Stimulated activated CD4-positive, alpha-beta T cell treated with anti-CD3 and anti-CD28 coated beads, Interleukin-4, amount 100 ng/mL, for 24 hours (primary cell): ENCODE measurements at regions not wholly inside any gene's neighbourhood (a gene's known extent, or its start where the extent isn't known, plus 50 kb on each side); places are given as distances from the start of the nearest gene placed in this dataset.

Experiments
- DNase-seq: peaks from one replicate; pipeline ENCODE4 v3.0.0-alpha.2; 2020

- DNase-seq: no peak
These were observed 118.4 kb upstream of the OBI1 start for GRCh38 chr13:78777396-78777795.

- no peak for DNase-seq
These were observed 114.0 kb upstream of the OBI1 start for GRCh38 chr13:78772933-78773332.

DNA sequence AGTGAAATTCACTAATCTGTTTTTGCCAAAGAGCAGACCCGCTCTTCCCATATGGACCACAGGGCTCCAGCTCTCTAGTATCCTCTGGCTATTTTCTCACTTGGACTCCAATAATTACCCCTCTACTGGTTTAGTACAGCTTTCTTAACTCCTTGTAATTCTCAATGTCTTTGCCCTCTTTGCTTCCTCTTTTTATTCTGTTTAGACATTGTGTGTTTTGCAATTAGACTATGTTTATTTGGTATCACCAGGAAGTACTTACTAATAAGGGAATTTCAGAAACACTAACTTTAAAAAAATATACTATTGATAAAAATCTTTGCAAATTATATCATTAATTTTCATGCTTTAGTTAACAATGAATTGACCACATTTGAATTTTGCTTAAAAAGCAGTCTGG, 111.6 kb upstream of the OBI1 start:
- no peak for DNase-seq

DNA sequence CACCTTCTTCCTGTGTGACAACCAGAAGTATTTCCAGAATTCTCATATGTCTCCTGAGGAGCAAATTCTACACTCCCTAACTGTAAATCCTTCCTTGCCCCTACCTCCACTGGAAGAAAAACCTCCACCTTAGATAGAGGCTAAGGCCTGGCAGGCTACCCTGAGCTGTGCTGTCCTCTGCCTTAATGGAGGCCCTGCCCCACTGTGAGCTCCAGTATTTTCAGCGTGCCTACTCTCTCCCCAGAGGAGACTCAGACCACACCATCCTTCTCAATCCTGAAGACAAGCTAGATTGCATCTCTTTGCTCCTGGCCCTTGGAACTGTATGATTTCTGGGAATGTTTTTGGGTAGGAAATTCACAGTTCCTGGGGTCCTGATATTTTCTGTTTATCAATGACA, 110.0 kb upstream of the OBI1 start:
- no peak for DNase-seq

GRCh38 chr13:78764665-78765064, 105.7 kb upstream of the OBI1 start:
- no peak for DNase-seq

GRCh38 chr13:78762825-78763224, 103.9 kb upstream of the OBI1 start:
- no peak for DNase-seq

- no peak for DNase-seq
These were observed 100.7 kb upstream of the OBI1 start for GRCh38 chr13:78759704-78760103.

GRCh38 chr13:78758549-78758948, 99.6 kb upstream of the OBI1 start:
- DNase-seq: no peak

DNA sequence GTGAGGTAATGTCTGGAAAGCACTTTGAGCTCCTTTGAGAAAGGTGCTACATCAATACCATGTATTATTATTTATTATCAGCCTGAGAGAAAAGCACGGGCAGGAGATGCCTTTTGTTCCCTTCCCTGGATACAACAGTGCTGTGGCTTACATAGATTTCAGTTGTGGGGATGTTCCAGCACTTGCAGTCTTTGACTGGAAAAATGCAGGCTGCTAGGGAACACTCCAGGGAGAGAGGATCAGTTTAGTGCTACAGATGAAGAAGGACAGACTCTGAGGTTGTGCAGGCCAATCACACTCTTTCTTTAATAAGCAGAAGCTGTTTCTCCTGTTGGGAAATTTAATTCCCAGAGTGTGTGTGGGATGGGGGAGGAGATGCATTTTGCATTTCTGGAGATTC, 94.5 kb upstream of the OBI1 start:
- DNase-seq: no peak

DNA sequence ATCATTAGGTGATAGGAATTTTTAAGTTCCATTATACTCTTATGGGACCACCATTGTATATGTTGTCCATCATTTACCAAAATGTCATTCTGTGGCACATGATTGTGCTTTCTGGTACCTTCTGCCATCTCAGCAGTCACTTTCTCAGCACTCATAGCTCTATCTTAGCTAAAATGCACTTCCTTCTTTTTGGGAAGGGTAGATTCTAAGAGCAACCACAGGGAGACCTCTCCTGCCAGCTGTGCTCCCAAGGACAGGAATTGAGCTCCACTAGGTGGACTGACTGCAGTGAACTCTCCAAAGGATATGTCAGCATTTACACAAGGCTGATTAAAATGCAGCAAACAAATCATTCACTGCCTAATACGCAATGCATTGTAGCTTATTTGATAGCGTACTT, 91.8 kb upstream of the OBI1 start:
- no peak for DNase-seq

DNA sequence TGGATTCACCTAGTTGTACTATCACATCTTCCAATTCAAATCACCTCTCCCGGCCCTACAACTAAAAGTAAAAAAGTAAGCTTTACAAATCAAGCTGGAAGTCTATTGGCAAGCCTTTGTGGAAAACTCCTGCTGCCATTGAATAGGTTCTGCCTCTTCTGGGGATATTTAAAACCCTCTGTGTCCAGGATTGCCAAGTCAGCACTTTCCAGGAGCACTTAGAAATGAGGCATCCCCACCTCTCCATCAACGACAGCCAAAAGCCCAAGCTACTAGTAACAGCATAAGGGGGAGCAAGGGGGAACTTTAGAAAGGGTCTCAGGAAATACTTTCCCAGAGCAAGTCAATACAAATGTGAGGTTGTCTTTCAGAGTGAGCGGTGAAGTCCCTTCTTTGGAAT, 85.0 kb upstream of the OBI1 start:
- DNase-seq: no peak

- no peak for DNase-seq
These were observed 83.7 kb upstream of the OBI1 start for GRCh38 chr13:78742659-78743058.

DNA sequence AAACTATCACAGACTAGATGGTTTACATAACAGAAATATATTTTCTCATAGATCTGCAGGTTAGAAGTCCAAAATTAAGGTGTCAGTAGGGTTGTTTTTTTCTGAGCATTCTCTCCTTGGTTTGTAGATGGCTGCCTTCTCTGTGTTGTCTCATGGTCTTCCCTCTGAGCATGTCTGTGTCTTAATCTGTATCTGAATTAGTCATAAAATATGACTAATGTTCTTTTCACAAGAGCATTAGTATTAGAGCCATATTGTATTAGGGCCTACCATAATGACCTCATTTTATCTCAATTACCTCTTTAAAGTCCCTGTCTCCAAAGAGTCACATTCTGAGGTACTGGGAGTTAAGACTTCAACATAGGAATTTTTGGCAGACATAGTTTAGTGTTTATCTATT, 77.2 kb upstream of the OBI1 start:
- DNase-seq: no peak

DNA sequence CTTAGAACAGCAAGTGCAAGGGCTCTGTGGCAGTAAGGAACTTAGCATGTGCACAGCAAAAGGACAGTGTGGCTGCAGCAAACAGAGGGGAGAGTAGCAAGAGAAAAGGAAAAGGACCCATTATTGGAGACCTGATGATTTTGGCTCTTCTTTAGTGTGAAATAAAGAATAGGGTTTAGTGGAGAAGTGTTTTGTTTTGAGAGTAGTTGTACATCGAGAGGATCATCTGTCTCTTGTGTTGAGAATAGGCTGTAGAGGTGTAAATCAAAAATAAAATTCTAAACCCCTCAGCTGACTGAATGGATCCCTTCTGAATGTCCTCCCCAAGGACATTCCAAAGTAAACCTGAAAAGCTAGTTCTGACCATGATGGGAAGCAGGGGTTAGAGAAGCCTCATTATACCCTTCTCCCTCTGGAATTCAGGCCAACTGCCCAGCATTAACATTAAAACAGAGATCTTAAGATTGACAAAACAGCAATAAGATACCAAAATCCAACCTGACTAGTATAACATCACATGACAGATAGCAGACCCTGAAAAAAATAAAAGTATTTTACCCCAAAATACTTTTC, 73.6 kb upstream of the OBI1 start:
- no peak for DNase-seq

DNA sequence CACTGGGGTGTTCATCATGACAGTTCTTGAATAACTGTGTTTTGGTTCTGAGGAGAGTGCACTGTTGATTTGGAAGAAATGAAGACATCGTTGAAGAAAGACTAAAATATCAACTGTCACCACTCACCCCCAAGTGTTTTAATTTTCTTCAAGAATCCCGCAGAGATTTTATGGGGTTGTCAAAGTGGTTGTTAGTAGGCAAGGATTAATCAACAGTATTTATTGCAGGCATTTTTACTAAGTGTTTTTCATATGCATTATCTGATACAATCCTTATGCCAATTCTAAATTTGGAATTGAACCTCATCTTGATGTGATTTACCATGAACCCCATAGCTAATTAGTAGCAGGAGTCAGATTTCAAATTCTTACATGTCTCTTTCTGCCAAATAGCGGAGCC, 63.7 kb upstream of the OBI1 start:
- DNase-seq: no peak

DNA sequence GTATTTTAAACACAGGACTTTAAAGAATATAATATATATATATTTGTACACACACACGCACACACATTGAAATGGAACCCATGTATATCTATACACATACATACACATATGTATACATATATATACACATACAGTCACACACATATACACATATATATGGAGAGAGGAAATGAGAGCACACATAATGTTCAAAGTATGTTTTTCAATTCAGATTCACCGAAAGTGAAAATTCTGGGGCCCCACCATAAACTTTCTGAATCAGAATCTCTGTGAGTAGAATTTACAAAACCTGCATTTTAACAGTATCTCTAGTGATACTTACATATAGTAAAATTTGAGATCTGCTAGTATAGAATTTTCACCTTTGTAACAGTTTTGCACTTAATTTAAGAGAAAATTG, 60.4 kb upstream of the OBI1 start:
- DNase-seq: no peak

DNA sequence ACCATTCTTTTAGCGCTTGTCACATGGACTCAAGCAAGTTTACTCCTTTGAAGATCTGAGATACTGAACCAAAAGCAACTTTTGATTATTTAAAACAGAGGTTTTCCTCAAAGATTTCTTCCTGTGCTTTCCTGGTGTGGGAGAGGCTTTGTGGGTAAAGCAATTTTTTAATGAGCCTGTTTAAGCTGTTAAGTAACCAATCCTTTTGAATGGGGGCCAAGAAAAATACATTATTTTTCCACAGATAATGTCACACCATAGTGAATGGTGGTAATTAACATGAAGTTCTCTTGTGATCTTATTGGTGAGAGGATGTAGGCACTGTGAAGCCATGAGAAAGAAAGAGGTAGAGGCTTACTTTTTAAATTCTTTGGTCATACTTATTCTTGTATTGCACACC, 55.8 kb upstream of the OBI1 start:
- no peak for DNase-seq

DNA sequence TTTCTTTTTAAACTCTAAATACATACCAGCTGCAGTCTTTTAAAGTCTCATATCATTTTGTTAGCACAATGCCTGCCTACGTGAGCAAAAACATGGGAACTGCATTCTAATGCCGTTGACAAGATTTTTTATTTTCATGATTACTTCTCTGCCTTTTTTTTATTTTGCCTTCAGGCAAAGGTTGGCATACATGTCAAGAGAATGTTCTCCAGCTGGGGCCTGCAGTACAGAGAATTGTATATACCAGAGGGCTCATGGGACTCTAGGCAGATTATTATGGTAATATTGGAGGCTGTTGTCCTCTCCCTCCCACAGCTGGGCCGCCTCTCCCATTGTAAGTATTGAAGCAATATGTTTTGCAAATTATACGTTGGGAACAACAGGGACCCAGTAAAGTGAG, 53.9 kb upstream of the OBI1 start:
- no peak for DNase-seq

- DNase-seq: no peak
These were observed 50.1 kb upstream of the OBI1 start for GRCh38 chr13:78709028-78709427.
